ENCODE measurements at regions not wholly inside any gene's neighbourhood (a gene's known extent, or its start where the extent isn't known, plus 50 kb on each side); places are given as distances from the start of the nearest gene placed in this dataset.

- no peak for DNase-seq
Observed at GRCh38 chr6:102333736-102334135, 940.2 kb downstream of the GRIK2 start.

DNA sequence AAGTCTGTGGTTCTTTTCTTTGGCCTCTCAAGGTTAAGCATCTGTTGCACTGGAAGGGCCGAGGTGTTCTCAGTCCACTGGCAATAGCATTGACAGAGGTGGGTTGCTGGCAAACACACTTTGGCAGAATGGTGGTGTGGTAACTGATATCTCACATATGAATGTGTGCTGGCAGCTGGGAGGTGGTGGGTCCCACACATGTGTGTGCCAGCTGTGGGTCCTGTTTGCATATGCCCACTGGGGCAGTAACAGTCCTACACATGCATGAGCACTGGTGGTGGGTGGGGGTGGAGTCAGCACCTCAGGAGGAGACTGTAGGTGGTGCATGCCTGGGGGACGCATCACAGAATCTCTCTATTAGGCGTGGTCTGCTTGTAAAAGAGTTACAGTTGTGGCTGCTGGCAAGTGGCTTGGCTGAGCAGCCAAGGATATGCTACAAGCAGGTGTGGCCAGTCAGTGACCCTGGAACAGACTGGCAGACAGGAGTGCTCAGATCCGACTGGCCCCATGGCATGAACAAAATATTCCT, 934.3 kb downstream of the GRIK2 start:
- DNase-seq = no peak

- no peak for DNase-seq
Observed at GRCh38 chr6:102313699-102314098, 920.2 kb downstream of the GRIK2 start.

- DNase-seq = no peak
Observed at GRCh38 chr6:102309700-102310099, 916.2 kb downstream of the GRIK2 start.

- no peak for DNase-seq
Observed at GRCh38 chr6:102300350-102300749, 906.8 kb downstream of the GRIK2 start.

- DNase-seq = no peak
Observed at GRCh38 chr6:102298051-102298450, 904.5 kb downstream of the GRIK2 start.
